Stimulated activated naive CD8-positive, alpha-beta T cell treated with anti-CD3 and anti-CD28 coated beads, Interleukin-15, amount 100 ng/mL, for 72 hours (primary cell): ENCODE measurements at regions not wholly inside any gene's neighbourhood (a gene's known extent, or its start where the extent isn't known, plus 50 kb on each side); places are given as distances from the start of the nearest gene placed in this dataset.

Experiments
- ATAC-seq: fragments of 150-1000 bp; cut with Tn5 transposase; 2 replicates; pipeline ENCODE4 v1.10.0; 2021; ENCODE audit warnings: mild to moderate bottlenecking, moderate library complexity
- DNase-seq, 2 donors: peaks; one replicate each; pipeline ENCODE4 v3.0.0; 2021 to 2022
- H3K27ac Mint-ChIP-seq, 2 donors: one replicate each; pipeline ENCODE4 v1.8.0; 2022; ENCODE audit warnings: mild to moderate bottlenecking in 2 of 2, mixed read lengths in 2 of 2, moderate library complexity in 2 of 2
- H3K27me3 Mint-ChIP-seq: one replicate; pipeline ENCODE4 v1.8.0; 2022; ENCODE audit warnings: mixed read lengths
- H3K4me1 Mint-ChIP-seq: one replicate; pipeline ENCODE4 v1.8.0; 2022; ENCODE audit warnings: mild to moderate bottlenecking, mixed read lengths
- H3K4me3 Mint-ChIP-seq, 2 donors: one replicate each; pipeline ENCODE4 v1.8.0; 2022; ENCODE audit warnings: mild to moderate bottlenecking in 2 of 2, mixed read lengths in 2 of 2, moderate library complexity in 1 of 2
- H3K9me3 Mint-ChIP-seq, 2 donors: one replicate each; pipeline ENCODE4 v1.8.0; 2022; ENCODE audit warnings: mixed read lengths in 2 of 2

DNA sequence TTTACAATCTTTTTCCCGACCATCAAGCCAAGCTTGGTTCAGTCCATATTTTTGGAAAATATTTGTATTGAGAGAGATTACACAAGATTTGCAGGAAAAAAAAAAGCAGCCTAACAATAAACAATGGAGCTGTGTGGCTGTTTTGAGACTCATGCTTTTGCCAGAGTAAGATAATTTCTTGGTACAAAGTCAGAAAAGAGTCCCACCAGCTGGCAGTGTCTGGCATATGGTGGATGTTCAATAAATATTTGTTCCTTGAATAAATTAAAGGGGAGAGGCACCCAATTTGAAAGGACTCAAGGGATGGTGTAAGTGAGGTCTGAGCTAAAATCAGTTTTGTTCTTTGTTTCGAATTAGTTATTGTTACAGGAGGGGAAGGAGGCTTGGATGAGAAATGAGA lies 78.1 kb upstream of the RPH3A start:
- Mint-ChIP-seq H3K9me3 (no peaks in the 10 kb centered on the region), H3K27me3 (peaks cover 11% of the 10 kb centered on the region), H3K4me1 (peaks cover 6% of the 10 kb centered on the region), H3K4me3 (no peak overlapping the region), H3K27ac (no peak overlapping the region)
- DNase-seq: no peak
- no peak for ATAC-seq

DNA sequence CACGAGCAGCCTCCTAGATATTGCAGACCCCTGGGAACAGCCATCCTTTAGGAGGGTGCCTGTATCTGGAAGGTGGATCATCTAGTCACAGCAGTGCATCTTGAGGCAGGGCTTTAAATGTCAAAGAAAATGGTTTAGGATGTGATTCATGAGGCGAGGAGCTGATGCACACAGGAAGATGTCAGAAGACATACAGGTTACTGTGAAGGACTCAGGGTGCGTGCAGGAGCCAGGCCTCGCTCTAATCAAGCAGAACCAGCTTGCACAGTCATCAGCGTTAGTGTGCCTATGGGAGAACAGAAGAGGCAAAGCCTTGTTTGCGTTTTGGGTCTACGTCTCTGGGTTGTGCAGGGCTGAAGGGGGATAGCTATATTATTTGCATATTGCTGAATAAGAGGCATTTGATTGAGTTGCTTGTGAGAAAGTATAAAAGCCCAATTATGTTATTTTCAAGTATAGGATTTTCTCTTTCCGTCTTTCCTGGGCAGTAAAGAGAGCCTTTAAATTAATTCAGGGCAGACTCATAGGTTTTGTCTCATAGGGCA lies 77.3 kb upstream of the RPH3A start:
- H3K27ac Mint-ChIP-seq: peak overlapping the region in 1 of 2 donors; percentile 3
- H3K4me3 Mint-ChIP-seq: no peak overlapping the region
- H3K4me1 Mint-ChIP-seq: peaks cover 6% of the 10 kb centered on the region
- peaks cover 11% of the 10 kb centered on the region for H3K27me3 Mint-ChIP-seq
- no peaks in the 10 kb centered on the region for H3K9me3 Mint-ChIP-seq
- DNase-seq: no peak
- ATAC-seq: peak; percentile 42

DNA sequence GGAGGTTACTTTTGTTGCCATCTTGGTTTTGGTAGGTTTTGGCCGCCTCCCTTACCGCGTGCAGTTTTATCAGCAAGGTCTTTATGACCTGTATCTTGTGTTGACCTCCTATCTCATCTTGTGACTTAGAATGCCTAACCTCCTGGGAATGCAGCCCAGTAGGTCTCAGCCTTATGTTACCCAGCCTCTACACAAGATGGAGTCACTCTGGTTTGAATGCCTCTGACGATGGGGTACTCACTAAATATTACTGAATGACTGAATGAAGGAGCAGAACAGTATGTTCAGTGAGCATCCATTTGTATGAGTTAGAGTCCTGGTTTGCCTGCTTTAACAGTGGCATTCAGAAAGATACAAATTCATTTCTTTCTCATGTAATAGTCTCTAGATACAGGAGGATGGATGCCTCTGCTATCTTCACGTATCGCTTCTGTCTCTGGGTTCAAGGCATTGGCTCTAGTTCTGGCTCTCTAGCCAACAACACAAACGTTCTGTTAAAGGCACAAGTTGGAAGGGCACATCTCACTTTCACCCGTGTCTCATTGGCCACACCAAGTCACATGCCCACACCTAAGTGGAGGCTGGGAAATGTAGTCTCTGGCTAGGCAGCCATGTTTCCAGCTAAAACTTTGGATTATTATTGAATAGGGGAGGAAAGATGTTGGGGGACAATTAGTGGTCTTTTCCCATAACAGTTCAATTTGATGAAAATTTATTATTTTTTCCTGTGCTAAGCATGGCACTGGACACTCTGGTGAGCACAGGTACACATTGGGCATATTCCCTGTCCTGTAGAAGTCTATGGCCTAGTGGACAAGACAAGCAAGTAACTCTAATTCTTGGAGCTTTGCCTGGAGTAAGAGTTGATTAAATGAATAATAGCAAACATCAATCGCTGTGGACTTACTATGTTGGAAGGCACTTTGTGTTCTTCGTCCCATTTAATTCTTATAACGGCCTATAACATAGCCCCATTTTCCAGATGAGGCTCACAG lies 75.2 kb upstream of the RPH3A start:
- Mint-ChIP-seq H3K4me1 (peaks cover 6% of the 10 kb centered on the region), H3K27me3 (peaks cover 14% of the 10 kb centered on the region), H3K27ac (no peak overlapping the region), H3K4me3 (no peak overlapping the region), H3K9me3 (peaks cover 0 to 10% of the 10 kb centered on the region in 2 donors)
- ATAC-seq: no peak
- DNase-seq: no peak

DNA sequence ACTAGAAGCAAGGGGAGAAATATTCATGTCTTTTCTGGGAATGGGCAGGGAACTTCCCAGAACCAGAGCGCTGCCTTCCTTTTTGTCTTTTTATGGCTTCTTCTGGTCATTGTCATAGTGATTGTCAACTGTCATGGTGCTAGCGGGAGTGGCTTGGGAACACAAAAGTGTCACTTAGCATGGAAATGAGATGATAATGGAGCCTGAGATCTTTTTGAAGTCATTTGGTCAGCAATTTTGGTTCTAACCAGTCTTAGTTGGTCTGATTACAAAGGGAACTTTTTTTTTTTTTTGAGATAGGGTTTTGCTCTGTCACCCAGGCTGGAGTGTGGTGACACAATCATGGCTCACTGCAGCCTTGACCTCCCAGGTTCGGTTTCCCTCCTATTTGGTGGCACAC lies 62.7 kb upstream of the RPH3A start:
- ATAC-seq: no peak
- H3K9me3 Mint-ChIP-seq: no peaks in the 10 kb centered on the region
- no peaks in the 10 kb centered on the region for H3K27me3 Mint-ChIP-seq
- DNase-seq: no peak
- H3K4me3 Mint-ChIP-seq: no peak overlapping the region
- H3K4me1 Mint-ChIP-seq: no peaks in the 10 kb centered on the region
- no peak overlapping the region for H3K27ac Mint-ChIP-seq

DNA sequence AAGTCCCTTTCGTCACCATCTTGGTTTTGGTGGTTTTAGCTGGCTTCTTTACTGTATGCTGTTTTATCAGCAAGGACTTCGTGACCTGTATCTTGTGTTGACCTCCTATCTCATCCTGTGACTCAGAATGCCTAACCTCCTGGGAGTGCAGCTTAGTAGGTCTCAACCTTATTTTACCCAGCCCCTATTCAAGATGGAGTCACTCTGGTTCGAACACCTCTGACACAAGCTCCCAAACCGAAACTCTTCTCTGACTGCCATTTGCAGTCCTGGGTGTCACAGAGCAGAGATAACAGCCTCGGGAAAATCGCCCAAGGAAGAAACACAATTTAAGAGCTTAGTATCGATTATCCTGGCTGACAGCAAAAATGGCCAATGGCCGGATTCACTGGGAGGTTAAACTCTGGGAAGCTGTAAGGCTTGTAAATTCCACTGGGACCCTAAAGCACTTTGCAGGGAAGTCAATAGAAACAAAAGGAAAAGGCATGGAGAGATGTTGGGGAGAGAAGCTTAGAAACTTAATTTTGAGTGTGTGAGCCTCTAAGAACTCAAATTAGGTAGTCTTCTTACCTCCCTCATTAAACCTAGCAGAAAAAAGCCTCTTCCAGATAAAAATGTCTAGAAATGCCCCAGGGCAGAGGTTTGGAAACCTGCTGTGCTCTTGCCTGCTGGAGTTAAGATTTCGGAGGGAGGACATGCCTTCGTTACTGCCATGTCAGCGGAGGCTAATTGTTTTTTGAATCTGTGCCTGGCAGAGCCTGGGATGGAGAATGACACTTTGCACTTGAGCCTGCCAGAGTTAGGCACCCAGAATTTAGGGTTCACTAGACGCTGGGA lies 56.5 kb upstream of the RPH3A start:
- no peak overlapping the region for H3K27ac Mint-ChIP-seq
- no peaks in the 10 kb centered on the region for H3K4me1 Mint-ChIP-seq
- H3K27me3 Mint-ChIP-seq: peaks cover 6% of the 10 kb centered on the region
- H3K4me3 Mint-ChIP-seq: no peak overlapping the region
- H3K9me3 Mint-ChIP-seq: no peaks in the 10 kb centered on the region
- DNase-seq (no peak), ATAC-seq (no peak)

DNA sequence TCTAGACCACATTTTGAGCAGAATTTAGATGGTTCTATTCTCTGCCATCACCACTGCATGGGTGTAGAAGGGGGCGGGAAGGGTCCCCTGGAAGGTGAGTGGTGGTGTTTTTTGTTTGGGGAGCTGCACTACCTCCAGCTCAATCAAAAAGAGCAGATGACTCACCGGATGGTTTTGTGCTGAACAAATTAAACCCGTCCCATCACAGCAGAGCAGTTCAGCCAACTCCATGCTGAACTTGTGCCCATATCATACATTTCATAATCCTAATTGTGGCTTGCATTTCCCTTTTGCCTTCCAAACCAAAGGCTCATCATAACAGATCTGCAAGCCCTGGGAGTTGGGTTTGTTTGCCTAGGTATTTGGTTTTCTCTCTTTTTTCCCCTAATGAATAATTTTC lies 53.0 kb upstream of the RPH3A start:
- H3K4me3 Mint-ChIP-seq: no peak overlapping the region
- ATAC-seq (no peak), DNase-seq (no peak)
- no peaks in the 10 kb centered on the region for H3K4me1 Mint-ChIP-seq
- H3K9me3 Mint-ChIP-seq: no peaks in the 10 kb centered on the region
- no peak overlapping the region for H3K27ac Mint-ChIP-seq
- peaks cover 36% of the 10 kb centered on the region for H3K27me3 Mint-ChIP-seq

DNA sequence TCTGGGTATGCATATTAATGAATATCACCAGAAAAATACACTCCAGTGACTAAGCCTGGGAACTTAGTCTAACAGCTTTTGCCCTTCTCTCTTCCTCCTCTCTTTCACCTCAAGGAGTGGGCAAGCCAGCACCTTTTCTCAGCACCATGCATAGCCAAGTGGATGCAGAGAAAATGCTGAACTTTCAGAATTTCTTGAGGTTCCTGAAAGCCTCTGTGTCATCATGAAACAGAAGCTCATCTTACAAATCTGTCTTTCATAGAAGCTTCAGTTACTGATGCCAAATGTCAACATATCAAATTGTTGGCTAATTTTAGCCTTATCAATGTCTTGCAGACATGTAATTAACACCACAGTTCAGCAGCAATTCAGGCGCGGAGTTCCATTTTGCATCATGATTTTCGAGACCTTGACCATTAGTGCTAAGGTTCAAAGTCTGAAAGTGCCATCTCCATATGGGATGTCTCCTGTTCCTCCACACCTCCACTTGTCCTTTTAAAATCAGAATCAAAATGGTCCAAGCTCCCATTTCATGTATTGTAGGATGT lies 51.1 kb upstream of the RPH3A start:
- H3K27me3 Mint-ChIP-seq: peaks cover 49% of the 10 kb centered on the region
- DNase-seq (no peak), ATAC-seq (no peak)

DNA sequence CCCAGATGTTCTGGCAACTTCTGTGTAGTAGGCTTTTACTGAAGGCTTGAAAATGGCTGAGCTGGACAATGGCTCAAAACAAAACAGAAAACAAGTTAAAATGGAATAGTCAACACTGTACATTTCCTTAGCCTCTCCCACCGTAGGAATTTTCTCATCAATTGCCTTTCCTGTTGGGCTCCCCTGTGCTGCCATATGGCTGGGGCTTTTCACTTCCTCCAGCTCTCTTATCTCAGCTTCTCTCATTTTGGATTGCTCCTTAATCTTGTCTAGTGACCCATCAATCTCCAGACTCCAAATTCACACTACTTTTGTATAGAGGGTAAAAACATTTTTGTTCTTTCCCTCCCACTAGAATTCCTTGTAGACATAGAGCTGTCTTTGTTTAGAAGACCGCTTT lies 50.4 kb upstream of the RPH3A start:
- peaks cover 54% of the 10 kb centered on the region for H3K27me3 Mint-ChIP-seq
- no peak overlapping the region for H3K4me3 Mint-ChIP-seq
- DNase-seq: no peak
- H3K9me3 Mint-ChIP-seq: no peaks in the 10 kb centered on the region
- no peak overlapping the region for H3K27ac Mint-ChIP-seq
- H3K4me1 Mint-ChIP-seq: no peaks in the 10 kb centered on the region
- ATAC-seq: no peak

More for the DNA sequence above, 51.1 kb upstream of the RPH3A start:
- Mint-ChIP-seq H3K27ac (no peak overlapping the region), H3K4me3 (no peak overlapping the region), H3K4me1 (no peaks in the 10 kb centered on the region), H3K9me3 (no peaks in the 10 kb centered on the region)
